SU-DHL-6 (cell line): ENCODE measurements at regions not wholly inside any gene's neighbourhood (a gene's known extent, or its start where the extent isn't known, plus 50 kb on each side); places are given as distances from the start of the nearest gene placed in this dataset.

Experiments used
- CTCF ChIP-seq: fragments of 200-600 bp; sonication (generic); IDR thresholded peaks from one replicate; pipeline ENCODE4 v1.5.1; 2017; ENCODE audit warnings: antibody characterized with exemption, mild to moderate bottlenecking, low read length, moderate library complexity; ENCODE audit not compliant: insufficient read depth, poor library complexity, severe bottlenecking
- EZH2phosphoT487 ChIP-seq: fragments of 200-600 bp; sonication (generic), shearing (Covaris generic); conservative IDR thresholded peaks from 2 replicates; pipeline ENCODE4 v1.6.1; 2018; ENCODE audit warnings: mild to moderate bottlenecking, antibody characterized with exemption, low read length, moderate library complexity, mixed read lengths

GRCh38 chr6:8245726-8246125, 143.4 kb upstream of the EEF1E1 start:
- TF ChIP-seq CTCF (no peak), EZH2phosphoT487 (no peak)
